GM19043 (cell line): ENCODE measurements at regions not wholly inside any gene's neighbourhood (a gene's known extent, or its start where the extent isn't known, plus 50 kb on each side); places are given as distances from the start of the nearest gene placed in this dataset.
"Not testable (repeated sequence)": the region's sequence is repeated elsewhere in the genome, so short reads cannot be mapped to it uniquely, and the experiment has no call there.

ENCODE experiments used
- ATAC-seq: cut with Tn5 transposase; IDR thresholded peaks from one replicate; pipeline ENCODE4 v1.9.1; 2021; ENCODE audit warnings: low read depth; ENCODE audit not compliant: unreplicated experiment

DNA sequence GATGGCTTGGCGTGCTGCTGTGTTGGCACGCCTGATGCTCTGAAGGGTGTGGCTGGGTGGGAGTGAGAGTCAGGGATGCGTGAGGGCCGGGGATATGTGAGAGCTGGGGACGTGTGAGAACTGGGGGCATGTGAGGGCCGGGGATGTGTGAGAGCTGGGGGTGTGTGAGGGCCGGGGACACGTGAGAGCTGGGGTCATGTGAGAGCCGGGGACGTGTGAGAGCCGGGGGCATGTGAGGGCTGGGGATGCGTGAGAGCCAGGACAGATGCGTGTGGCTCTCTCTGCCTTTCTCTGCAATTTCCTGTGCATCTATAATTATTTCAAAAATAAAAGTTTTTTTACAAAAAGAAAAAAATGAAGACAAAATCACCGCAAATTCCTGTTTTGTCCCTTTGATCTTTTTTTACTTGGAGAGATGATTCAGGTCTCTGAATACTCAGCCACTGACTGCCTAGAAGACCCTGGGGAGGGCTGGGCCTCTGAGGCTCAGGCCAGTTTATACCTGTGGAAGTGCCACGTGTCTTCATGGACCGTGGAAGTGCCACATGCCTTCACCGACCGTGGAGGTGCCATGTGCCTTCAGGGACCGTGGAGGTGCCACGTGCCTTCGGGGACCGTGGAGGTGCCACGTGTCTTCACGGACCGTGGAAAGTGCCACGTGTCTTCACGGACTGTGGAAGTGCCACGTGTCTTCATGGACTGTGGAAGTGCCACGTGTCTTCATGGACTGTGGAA, 170.4 kb downstream of the LAT start:
- not testable (repeated sequence) for ATAC-seq

DNA sequence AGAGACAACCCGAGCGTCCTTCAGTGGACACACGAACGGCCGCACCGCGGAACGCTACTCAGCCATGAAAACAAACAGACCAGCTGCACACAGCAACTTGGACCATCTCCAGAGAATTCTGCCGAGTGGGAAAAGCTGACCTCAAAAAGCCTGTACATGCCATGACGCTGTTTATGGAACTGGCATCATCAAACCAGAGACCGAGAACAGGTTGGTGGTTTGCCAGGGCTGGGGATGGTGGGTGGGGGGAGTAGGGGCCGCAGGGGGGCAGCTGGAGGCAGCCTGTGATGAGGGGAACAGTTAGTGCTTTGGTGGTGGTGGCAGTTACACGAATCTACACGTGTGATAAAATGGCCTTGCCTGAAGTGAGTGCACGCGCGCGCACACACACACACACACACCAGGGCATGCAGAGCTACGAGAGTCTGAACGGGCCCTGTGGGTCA, 169.8 kb downstream of the LAT start:
- ATAC-seq: no peak

DNA sequence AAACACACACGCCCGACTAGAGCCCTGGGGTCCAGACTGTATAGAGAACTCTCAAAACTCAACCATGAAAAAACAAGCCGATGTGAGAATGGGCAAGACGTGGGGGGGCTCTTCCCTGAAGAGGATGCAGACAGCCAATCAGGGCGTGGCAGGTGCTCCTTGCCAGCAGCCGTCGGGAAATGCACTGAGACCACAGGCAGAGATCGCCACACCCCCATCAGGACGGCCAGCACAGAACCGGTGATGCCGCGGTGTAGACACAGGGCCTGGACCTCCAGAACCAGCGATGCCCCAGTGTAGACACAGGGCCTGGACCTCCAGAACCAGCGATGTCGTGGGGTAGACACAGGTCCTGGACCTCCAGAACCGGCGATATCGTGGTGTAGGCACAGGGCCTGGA, 169.2 kb downstream of the LAT start:
- no peak for ATAC-seq

DNA sequence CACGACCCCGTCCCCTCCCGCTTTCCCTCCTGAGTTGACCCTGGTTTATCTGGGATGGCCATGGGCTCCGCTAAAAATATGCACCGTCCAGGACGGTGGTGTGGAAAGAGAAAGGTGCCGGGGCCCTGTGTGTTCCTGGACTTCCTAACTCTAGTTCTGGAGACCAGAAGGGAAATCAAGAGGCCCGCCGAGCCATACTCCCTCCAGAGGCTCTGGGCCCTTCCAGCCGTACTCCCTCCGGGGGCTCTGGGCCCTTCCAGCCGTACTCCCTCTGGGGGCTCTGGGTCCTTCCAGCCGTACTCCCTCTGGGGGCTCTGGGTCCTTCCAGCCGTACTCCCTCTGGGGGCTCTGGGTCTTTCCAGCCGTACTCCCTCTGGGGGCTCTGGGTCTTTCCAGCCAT, 168.5 kb downstream of the LAT start:
- ATAC-seq: not testable (repeated sequence)

DNA sequence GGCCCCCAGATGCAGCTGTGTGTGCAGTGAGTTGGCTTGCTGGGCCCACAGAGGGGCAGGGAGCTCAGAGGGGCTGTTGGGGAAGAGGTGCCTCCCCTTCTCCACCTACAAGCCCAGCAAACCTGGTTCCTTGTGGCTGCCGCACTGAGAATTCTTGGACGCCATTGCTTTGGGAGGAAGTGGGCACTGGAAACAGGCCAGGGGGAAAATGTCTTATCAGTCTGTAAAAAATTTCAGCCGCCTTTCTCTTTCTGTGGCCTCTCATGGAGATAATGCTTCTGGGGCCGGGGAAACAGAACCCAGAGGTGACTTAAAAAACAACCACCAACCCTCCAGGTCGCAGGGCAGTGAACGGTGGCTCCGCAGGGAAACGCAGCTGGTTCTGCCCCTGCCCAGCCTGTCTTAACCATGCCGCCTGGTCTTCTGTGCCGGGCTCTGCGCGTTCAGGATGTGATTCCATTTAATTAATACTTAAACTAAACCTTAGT, 167.7 kb downstream of the LAT start:
- not testable (repeated sequence) for ATAC-seq

DNA sequence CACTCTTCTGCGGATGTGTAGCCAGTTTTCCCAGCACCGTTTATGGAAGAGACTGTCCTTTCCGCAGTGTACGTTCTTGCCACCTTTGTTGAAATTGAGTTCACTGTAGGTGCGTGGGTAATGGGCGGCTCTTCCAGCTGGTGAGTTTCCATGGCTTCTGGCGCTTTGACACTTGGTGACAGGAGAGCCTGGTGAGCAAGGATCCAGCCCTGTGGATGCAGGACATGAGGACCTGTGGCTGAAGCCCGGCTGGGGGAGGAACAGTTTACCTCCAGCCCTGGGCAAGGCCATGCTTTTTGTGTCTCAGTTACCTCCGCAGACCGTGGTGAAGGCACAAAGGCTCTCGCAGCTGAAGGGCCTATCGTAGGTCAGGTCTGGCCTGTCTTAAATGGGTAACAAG, 166.5 kb downstream of the LAT start:
- ATAC-seq: no peak

DNA sequence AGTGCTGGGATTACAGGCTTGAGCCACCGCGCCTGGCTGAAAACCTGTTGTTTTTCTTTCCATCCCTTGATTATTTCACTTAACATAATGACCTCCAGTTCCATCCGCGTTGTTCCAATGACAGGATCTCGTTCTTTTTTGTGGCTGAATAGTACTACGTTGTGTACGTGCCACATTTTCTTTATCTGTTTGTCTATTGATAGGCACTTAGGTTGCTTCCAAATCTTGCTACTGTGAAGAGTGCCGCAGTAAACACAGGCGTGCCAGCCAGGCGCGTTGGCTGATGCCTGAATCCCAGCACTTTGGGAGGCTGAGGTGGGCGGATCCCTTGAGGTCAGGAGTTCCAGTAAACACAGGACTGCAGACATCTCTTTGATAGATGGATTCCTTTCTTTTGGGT, 165.1 kb downstream of the LAT start:
- not testable (repeated sequence) for ATAC-seq

DNA sequence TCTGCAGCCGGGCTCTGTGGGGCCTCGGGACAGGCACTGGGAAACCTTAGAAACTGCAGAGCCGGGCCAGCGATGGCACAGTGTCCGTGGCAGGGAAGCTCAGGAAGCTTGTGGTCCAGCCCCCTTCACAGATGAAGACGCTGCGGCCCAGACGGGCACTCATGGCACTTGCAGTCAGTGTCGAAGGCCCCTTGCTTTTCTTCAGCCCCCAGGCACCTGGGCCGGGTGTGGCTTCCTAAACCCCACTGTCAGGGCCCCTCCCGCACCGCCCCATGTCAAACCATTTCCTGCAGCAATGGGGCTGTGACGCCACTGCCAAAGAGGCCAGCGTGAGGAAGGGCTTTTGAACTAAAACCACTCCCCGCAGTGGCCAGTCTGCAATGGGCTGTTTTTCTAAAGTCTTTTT, 164.0 kb downstream of the LAT start:
- ATAC-seq: no peak

DNA sequence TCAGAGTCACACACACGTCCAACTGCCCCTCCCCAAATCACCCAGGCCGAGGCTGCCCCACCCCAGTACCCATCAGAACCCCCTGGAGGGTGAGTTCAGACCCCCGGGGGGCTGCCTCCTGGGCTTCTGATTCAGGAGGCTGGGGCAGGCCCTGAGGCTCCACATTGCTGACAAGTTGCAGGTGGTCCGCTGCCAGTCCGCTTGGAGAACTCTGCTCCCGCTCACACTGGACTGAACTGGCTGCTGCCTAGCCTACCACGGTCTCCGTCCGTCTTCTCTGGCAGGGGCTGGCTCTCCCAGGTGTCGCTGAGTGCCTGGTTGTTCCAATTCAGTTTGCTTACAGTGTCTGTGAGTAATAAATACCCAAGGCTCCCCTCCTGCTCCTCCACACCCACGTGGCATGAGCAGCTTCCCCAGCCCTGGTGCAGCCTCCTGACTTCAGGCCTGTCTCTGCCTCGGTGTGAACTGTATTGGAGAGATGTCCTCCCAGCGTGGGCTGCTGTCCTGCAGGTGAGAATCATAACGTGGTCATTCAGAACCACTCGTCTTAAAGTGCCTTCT, 163.4 kb downstream of the LAT start:
- ATAC-seq: no peak

DNA sequence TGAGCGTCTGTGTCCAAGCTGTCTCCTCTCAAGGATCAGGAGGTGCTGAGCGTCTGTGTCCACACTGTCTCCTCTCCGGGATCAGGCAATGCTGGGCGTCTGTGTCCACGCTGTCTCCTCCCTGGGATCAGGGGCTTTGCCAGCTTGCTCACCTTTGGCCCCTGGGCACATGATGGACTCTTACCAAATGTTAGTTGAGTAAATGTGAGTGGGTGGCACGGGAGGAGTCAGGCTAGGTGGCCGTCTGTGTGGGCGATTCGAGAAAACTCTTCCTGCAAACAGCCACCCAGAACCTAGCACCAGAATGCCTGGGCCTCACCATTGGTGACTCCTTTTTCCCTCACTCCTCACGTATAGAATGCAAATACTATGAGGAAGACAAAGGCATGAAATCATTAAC, 162.9 kb downstream of the LAT start:
- not testable (repeated sequence) for ATAC-seq

DNA sequence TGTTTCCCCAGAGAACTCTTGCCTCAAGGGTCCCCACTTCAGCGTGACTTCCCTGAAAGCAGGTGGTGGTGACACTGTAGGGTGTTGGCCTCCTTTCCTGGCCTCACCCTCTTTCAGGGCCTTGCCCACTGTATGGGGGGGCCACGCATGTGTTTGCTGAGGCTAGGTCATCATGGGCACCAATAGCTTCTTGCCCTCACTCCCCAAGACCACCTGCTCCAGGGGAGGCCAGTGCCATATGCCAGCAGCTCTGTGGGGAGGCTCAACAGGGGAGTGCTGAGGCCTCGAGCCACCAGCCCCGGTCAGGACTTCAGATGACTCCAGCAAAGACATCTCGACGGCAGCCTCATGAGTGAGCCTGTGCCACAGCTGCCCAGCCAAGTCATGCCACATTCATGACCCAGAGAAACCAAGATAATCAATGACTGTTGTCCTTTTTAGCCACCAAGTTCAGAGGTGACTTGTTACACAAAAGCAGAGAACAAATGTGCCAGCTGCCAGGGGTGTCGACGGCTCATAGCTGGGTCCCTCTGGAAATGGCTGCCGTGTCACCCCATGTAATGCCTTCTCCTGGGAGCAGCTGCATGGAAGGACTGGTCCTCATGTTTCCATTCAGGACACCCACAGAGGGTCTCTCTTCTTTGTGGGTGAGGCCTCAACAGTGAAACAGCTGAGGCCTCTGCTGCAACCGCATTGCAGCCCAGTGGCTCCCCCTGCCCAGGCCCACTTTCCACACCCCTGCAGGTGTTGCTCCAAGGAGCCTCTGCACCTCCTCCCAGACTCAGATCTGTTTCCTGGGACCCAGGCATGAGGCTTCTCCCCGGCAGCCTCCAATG, 162.2 kb downstream of the LAT start:
- not testable (repeated sequence) for ATAC-seq

DNA sequence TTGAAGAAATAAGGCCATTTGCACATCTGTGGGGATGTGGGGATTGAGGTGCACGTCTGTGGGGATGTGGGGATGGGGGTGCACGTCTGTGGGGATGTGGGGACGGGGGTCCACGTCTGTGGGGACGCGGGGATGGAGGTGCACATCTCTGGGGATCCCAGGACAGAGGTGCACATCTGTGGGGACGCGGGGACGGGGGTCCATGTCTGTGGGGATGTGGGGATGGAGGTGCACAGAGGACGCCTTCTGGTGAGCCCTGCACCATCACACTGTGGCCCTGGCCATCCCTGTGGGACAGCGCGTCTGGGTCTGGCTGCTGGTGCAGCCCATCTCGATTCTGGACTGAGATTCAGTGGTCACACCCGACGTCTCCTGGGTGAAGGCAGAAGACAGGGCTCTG, 161.4 kb downstream of the LAT start:
- no peak for ATAC-seq

DNA sequence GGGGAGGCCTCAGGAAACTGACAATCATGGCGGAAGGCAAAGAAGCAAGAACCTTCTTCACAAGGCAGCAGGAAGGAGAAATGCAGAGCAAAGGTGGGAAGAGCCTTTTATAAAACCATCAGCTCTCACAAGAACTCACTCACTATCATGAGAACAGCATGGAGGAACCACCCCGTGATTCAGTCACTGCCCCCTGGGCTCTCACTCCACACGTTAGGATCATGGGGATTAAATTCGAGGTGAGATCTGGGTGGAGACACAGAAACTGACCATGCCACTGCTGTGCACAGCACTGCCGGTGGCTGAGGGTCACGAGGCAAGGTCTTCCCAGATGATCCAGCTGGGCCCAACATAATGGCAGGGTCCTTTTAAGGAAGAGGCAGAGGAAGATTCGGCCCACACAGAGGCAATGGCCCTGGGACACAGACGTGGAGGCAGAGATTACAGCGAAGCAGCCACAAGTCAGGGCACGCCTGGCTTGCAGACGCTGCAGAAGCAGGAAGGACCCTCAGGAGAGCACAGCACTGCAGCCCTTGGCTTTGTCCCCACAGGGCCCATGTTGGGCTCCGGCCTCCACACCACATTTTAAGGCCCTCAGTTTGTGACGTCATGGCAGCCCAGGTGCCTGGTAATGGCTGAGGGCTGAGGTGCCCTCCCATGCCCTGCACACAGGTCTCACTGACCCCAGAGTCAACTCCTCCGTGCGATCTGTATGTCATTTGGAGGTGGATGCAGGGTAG, 160.8 kb downstream of the LAT start:
- not testable (repeated sequence) for ATAC-seq

DNA sequence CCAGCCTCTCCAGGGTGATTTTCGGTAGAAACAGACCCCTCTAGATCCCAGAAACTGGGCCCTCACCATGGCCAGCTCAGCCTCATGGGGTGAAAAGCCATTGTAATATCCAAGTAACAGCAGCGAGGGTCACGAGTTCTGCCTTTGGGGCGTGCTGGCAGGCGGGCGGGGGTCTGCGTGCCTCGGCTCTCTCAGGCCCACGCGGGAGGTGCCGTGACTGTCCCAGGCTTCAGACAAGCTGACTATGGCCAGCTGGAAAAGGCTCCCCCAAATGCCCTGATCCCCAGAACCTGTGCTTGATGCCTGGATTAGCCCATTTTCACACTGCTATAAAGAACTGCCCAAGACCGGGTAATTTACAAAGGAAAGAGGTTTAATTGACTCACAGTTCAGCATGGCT, 160.2 kb downstream of the LAT start:
- ATAC-seq: not testable (repeated sequence)

DNA sequence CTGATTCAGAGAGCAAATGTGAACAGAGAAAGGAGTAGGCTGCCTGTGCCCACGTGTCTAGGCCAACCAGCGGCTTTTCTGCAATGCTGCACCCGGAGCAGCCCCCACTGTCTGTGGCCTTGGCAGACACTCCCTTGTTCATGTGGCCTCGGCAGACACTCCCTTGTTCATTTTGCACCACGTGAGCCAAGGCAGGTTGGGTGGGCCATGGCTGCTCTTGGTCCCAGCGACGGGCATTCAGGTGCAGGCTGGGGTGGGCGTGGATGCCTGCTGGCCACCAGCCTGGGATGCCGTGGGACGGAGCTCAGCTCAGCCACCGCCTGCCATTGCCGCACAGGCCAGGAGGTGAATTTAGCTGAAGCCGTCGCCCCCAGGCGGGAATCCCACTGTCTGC, 159.8 kb downstream of the LAT start:
- not testable (repeated sequence) for ATAC-seq

DNA sequence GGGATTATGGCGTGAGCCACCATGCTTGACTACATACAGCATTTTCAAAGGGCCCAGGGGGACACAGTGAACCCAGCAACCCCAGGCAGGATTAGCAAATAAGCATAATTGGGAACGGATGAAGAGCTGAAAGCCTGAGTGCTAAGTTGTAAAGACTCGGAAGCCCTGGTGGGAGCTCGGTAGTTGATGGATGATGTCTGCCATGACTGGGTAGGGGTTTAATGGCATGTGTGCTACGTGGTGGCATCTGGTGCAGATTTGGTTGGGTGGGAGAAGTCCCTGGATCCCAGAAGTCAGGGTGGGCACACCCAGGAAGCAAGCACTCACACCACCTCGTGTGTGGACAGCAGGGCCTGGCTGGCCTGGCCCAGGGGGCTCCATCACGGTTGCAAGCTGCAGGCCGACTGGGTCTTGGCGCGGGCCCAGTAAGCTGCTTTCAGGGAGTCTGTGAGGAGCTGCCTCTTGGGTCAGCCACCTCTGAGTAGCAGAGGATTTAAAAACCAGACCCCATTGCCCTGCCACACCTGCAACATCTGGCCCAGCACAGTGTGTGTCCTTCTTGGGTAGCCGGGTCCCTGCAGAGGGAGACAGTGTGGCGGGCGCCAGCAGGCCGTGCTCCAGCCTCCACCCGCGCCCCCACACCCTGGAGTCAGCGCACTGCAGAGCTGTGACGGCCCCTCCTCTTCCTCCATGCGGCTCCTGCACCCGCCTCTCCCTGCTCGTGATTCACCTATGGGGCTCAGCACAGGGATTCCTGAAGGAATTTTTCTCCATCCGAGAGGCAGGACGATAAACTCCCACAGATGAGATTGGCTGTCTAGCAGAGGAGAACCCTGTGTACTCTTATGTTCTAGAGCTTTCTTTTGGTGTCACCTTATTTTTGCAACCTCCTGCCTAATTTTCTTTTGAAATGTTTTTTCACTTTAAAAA, 159.2 kb downstream of the LAT start:
- ATAC-seq: not testable (repeated sequence)

DNA sequence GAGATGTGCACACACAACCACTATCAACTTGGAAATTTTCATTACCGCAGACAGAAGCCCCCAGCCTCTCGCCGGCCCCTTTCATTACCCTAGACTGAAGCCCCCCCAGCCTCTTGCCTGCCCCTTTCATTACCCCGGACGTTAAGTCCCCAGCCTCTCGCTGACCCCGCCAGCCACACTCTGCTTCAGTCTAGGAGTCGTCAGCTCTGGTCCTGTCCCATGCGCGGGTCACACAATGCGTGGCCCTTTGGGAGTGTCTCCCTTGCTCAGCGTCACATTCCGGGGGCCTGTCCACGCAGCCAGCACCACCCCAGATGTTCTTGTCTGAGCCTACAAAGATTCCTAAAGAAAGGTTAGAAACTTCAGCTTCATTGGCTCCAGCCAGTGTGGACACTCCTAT, 157.7 kb downstream of the LAT start:
- not testable (repeated sequence) for ATAC-seq

DNA sequence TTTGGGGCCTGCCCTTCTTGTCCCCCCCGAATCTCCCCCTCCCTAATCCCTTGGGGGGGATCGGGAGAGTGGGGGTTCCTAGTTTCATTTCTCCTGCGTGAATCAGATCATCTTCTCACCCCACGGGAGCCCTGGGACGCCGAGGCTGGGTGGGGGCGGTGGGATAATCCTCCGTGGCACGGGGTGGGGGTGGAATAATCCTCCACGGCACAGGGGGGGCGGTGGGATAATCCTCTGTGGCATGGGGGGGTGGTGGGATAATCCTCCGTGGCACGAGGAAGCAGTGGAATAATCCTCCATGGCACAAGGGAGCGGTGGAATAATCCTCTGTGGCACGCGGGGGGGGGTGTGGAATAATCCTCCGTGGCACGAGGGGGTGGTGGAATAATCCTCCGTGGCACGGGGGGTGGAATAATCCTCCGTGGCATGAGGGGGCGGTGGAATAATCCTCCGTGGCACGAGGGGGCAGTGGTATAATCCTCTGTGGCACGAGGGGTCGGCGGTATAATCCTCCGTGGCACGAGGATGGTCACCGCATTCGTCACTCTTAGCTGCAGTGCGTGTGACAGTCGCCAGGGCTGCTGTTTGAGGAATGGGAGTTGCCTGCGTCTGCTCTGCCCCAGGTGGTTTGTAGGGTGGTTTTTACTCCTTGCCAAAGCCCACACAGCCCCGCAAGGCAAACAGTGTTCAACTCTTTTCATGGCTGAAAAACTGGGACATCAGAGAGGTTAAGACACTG, 156.9 kb downstream of the LAT start:
- ATAC-seq: no peak

DNA sequence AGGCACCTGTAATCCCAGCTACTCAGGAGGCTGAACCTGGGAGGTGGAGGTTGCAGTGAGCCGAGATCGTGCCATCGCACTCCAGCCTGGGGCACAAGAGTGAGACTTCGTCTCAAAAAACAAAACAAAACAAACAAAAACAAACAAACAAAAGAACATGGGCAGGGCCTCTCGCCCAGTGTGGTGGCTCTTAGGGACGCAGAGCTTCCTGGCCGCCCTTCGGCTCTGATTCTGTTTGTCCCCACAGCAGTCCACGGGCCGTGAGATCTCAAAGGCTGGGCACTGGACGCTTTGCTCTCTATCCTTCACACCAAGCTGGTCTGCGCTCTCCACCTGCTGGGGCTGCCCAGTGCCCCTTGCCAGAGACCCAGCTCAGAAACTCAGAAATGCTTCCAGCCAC, 156.3 kb downstream of the LAT start:
- ATAC-seq: not testable (repeated sequence)
